HCT116 (cell line): ENCODE measurements at regions not wholly inside any gene's neighbourhood (a gene's known extent, or its start where the extent isn't known, plus 50 kb on each side); places are given as distances from the start of the nearest gene placed in this dataset.

ENCODE experiments used
- ATAC-seq: fragments of 200-7000 bp; cut with Tn5 transposase; 2 replicates; pipeline ENCODE4 v1.9.1; 2020; ENCODE audit warnings: mild to moderate bottlenecking, moderate library complexity
- BruUV-seq: library from RNA; stranded (reverse); fragments of 400-500 nt; replicated peaks from 2 replicates; lab custom pipeline; 2021; lab: Mats Ljungman, UMichigan
- CTCF ChIA-PET: fragments of 300-600 bp; sonication (Branson Sonifier 250); formaldehyde crosslinking; loops from one replicate; lab custom pipeline; 2021; ENCODE audit warnings: antibody characterized with exemption; lab: Charles Lee
- POLR2A ChIA-PET: fragments of 300-600, 350-600 bp; sonication (Branson Sonifier 250); formaldehyde crosslinking; loops from one replicate; lab custom pipeline; 2021; ENCODE audit warnings: antibody characterized with exemption; lab: Charles Lee
- RAD21 ChIA-PET, 2 experiments: fragments of 300-600 bp; sonication (Branson Sonifier 250); formaldehyde crosslinking; loops; one replicate each; lab custom pipeline; 2023; ENCODE audit warnings: low total read pairs in 2 of 2; ENCODE audit not compliant: uncharacterized antibody in 2 of 2, unreplicated experiment in 2 of 2, low non-redundant PET in 1 of 2; lab: Charles Lee
- DNase-seq: peaks from one replicate; pipeline ENCODE4 v3.0.0-alpha.2; 2010; ENCODE audit warnings: low read depth, low spot score
- H2AFZ ChIP-seq: fragments of 200-600 bp; shearing (Covaris generic), sonication (generic); 2 replicates; pipeline ENCODE4 v1.6.1; 2017; ENCODE audit warnings: low read depth, mixed run types, mixed read lengths, antibody characterized with exemption, low read length; ENCODE audit not compliant: poor library complexity, severe bottlenecking
- H3K27ac ChIP-seq: 2 replicates; pipeline ENCODE4 v1.5.1; 2012; ENCODE audit warnings: low read depth, low read length
- H3K27me3 ChIP-seq: fragments of 200-600 bp; sonication (generic); 2 replicates; pipeline ENCODE4 v1.6.1; 2016; ENCODE audit warnings: mixed run types, low read length, mixed read lengths; ENCODE audit not compliant: insufficient read depth
- H3K36me3 ChIP-seq, 2 experiments: fragments of 200-500 bp in 1 of 2; fragments of 200-600 bp in 1 of 2; sonication (Bioruptor generic) in 1 of 2; sonication (generic) in 1 of 2; 2 replicates each; pipeline versions ENCODE4 v1.5.1 to v1.6.1; 2014 to 2016; ENCODE audit warnings: low read length in 2 of 2, inconsistent platforms in 1 of 2, mixed read lengths in 1 of 2, mixed run types in 1 of 2; ENCODE audit not compliant: insufficient read depth in 2 of 2, control insufficient read depth in 1 of 2
- H3K4me1 ChIP-seq, 2 experiments: fragments of 200-600 bp in 1 of 2; sonication (generic) in 1 of 2; 2 replicates each; pipeline versions ENCODE4 v1.5.1 to v1.6.1; 2012 to 2017; ENCODE audit warnings: low read length in 2 of 2, inconsistent platforms in 1 of 2, mild to moderate bottlenecking in 1 of 2, mixed read lengths in 1 of 2, mixed run types in 1 of 2, moderate library complexity in 1 of 2; ENCODE audit not compliant: insufficient read depth in 2 of 2, control insufficient read depth in 1 of 2
- H3K4me2 ChIP-seq: fragments of 200-600 bp; sonication (generic); 2 replicates; pipeline ENCODE4 v1.6.1; 2017; ENCODE audit warnings: mixed run types, low read length, mixed read lengths
- H3K4me3 ChIP-seq, 2 experiments: fragments of 200-600 bp in 1 of 2; sonication (generic) in 1 of 2; replicated peaks in 1 of 2; 2 replicates each; pipeline ENCODE4 v1.5.1; 2011 to 2016; ENCODE audit warnings: low read length in 2 of 2, control low read depth in 1 of 2, low read depth in 1 of 2, mild to moderate bottlenecking in 1 of 2, mixed read lengths in 1 of 2, mixed run types in 1 of 2
- H3K79me2 ChIP-seq: fragments of 200-600 bp; sonication (generic); 2 replicates; pipeline ENCODE4 v1.6.1; 2017; ENCODE audit warnings: mild to moderate bottlenecking, mixed run types, low read length, moderate library complexity, mixed read lengths; ENCODE audit not compliant: insufficient read depth
- H3K9ac ChIP-seq: fragments of 200-600 bp; sonication (generic); 2 replicates; pipeline ENCODE4 v1.6.1; 2016; ENCODE audit warnings: low read length, mixed read lengths
- H3K9me2 ChIP-seq: fragments of 200-600 bp; sonication (generic), shearing (Covaris generic); 2 replicates; pipeline ENCODE4 v1.6.1; 2017; ENCODE audit warnings: mixed run types, mild to moderate bottlenecking, moderate library complexity; ENCODE audit not compliant: insufficient read depth
- H3K9me3 ChIP-seq, 2 experiments: fragments of 200-500 bp in 1 of 2; fragments of 200-600 bp in 1 of 2; sonication (Bioruptor generic) in 1 of 2; sonication (generic) in 1 of 2; 2 replicates each; pipeline ENCODE4 v1.6.1; 2014 to 2017; ENCODE audit warnings: low read length in 2 of 2, mixed read lengths in 2 of 2, inconsistent platforms in 1 of 2, low read depth in 1 of 2, mild to moderate bottlenecking in 1 of 2, mixed run types in 1 of 2, moderate library complexity in 1 of 2; ENCODE audit not compliant: control insufficient read depth in 1 of 2, insufficient read depth in 1 of 2
- H4K20me1 ChIP-seq: fragments of 200-600 bp; sonication (generic), shearing (Covaris generic); 2 replicates; pipeline ENCODE4 v1.6.1; 2017; ENCODE audit warnings: mixed run types, mild to moderate bottlenecking, moderate library complexity; ENCODE audit not compliant: insufficient read depth
- CEBPB ChIP-seq: IDR thresholded peaks from 2 replicates; pipeline ENCODE4 v1.6.1; 2012; ENCODE audit warnings: low read depth
- EGR1 ChIP-seq: IDR thresholded peaks from 2 replicates; pipeline ENCODE4 v1.6.1; 2012; ENCODE audit warnings: low read depth
- ELF1 ChIP-seq: IDR thresholded peaks from 2 replicates; pipeline ENCODE4 v1.6.1; 2012; ENCODE audit warnings: low read depth, borderline replicate concordance
- EZH2phosphoT487 ChIP-seq: fragments of 200-600 bp; IDR thresholded peaks from 2 replicates; pipeline ENCODE4 v1.6.1; 2018; ENCODE audit warnings: antibody characterized with exemption, borderline replicate concordance
- FOSL1 ChIP-seq: IDR thresholded peaks from 2 replicates; pipeline ENCODE4 v1.6.1; 2012; ENCODE audit warnings: low read depth
- POLR2A ChIP-seq: IDR thresholded peaks from 2 replicates; pipeline ENCODE4 v1.7.0; 2011; ENCODE audit warnings: borderline replicate concordance; ENCODE audit not compliant: insufficient read depth, insufficient read length; ENCODE audit errors: extremely low read depth
- RAD21 ChIP-seq: IDR thresholded peaks from 2 replicates; pipeline ENCODE4 v1.6.1; 2012; ENCODE audit warnings: low read depth, mild to moderate bottlenecking
- SIN3A ChIP-seq: IDR thresholded peaks from 2 replicates; pipeline ENCODE4 v1.6.1; 2012; ENCODE audit warnings: low read depth
- SP1 ChIP-seq: IDR thresholded peaks from 2 replicates; pipeline ENCODE4 v1.6.1; 2012; ENCODE audit warnings: low read depth
- intact Hi-C: fragments of 100-400 bp; cut with micrococcal nuclease; formaldehyde crosslinking; loops from 2 replicates; pipeline ENCODE4 v1.10.0; 2022
- TF ChIP-seq, protein P1 (sequence below): IDR thresholded peaks from 2 replicates; pipeline ENCODE4 v1.6.1; 2011; ENCODE audit warnings: mild to moderate bottlenecking, low read length, moderate library complexity; ENCODE audit not compliant: insufficient replicate concordance; ENCODE audit errors: extremely low read depth
- TF ChIP-seq, protein P2 (sequence below), 3 experiments: fragments of 200-600 bp in 1 of 3; sonication (generic) in 1 of 3; IDR thresholded peaks in 2 of 3; conservative IDR thresholded peaks in 1 of 3; 2 replicates each; pipeline ENCODE4 v1.5.1; 2012 to 2017; ENCODE audit warnings: low read depth in 2 of 3, low read length in 2 of 3, antibody characterized with exemption in 1 of 3, borderline replicate concordance in 1 of 3, control low read depth in 1 of 3, mild to moderate bottlenecking in 1 of 3, mixed read lengths in 1 of 3, mixed run types in 1 of 3, moderate library complexity in 1 of 3; ENCODE audit not compliant: insufficient read depth in 1 of 3
- TF ChIP-seq, protein P3 (sequence below): IDR thresholded peaks from 2 replicates; pipeline ENCODE4 v1.6.1; 2012

DNA sequence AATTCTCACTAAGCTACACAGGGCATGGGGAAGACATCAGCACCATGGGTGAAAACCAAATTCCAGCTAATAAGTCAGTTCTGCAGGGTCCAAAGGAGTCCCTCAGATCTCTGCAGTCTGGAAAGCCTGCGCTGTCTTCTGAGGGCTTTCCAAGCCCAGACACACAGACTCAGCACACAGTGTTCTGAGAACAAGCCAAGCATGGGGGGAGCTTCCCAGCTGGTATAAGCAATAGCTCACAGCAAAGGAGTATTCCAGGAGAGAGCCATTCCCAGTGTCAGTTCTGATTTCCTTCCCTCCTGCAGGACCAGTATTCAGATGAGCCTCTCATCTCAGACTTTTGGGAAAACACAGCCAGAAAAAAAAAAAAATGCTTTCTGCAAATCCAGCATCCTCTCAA, 370.8 kb downstream of the TNS1 start:
- ChIA-PET CTCF (interaction anchor here (1.3 kb wide), 1 partner anchor 19 kb away, joined by 5 read pairs; no protein-coding TSS in a partner anchor), POLR2A (no interaction called here), RAD21 (no interaction called here)
- Histone ChIP-seq H3K27me3 (peaks cover 56% of the 10 kb centered on the region), H3K9me2 (no peaks in the 10 kb centered on the region), H3K4me1 (no peaks in the 10 kb centered on the region), H3K9ac (no peak overlapping the region), H3K27ac (no peak overlapping the region), H3K79me2 (no peaks in the 10 kb centered on the region), H3K36me3 (no peaks in the 10 kb centered on the region), H3K4me2 (no peak overlapping the region), H3K9me3 (no peaks in the 10 kb centered on the region), H3K4me3 (no peak overlapping the region), H4K20me1 (no peaks in the 10 kb centered on the region), H2AFZ (no peak overlapping the region)
- no peak for DNase-seq
- intact Hi-C loops: no loop called here
- no TSS peak for BruUV-seq
- no peak for TF ChIP-seq EZH2phosphoT487
- TF ChIP-seq SP1: no peak
- TF ChIP-seq, protein P1, sequence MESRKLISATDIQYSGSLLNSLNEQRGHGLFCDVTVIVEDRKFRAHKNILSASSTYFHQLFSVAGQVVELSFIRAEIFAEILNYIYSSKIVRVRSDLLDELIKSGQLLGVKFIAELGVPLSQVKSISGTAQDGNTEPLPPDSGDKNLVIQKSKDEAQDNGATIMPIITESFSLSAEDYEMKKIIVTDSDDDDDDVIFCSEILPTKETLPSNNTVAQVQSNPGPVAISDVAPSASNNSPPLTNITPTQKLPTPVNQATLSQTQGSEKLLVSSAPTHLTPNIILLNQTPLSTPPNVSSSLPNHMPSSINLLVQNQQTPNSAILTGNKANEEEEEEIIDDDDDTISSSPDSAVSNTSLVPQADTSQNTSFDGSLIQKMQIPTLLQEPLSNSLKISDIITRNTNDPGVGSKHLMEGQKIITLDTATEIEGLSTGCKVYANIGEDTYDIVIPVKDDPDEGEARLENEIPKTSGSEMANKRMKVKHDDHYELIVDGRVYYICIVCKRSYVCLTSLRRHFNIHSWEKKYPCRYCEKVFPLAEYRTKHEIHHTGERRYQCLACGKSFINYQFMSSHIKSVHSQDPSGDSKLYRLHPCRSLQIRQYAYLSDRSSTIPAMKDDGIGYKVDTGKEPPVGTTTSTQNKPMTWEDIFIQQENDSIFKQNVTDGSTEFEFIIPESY: no peak
- TF ChIP-seq, protein P2, sequence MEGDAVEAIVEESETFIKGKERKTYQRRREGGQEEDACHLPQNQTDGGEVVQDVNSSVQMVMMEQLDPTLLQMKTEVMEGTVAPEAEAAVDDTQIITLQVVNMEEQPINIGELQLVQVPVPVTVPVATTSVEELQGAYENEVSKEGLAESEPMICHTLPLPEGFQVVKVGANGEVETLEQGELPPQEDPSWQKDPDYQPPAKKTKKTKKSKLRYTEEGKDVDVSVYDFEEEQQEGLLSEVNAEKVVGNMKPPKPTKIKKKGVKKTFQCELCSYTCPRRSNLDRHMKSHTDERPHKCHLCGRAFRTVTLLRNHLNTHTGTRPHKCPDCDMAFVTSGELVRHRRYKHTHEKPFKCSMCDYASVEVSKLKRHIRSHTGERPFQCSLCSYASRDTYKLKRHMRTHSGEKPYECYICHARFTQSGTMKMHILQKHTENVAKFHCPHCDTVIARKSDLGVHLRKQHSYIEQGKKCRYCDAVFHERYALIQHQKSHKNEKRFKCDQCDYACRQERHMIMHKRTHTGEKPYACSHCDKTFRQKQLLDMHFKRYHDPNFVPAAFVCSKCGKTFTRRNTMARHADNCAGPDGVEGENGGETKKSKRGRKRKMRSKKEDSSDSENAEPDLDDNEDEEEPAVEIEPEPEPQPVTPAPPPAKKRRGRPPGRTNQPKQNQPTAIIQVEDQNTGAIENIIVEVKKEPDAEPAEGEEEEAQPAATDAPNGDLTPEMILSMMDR (IDR thresholded peaks at IDR 0.05 in 2 of 3, conservative IDR thresholded peaks at IDR 0.05 in 1 of 3; ENCODE audit: borderline replicate concordance in 1 of 3, insufficient read depth in 1 of 3, low read depth in 2 of 3, low read length in 2 of 3): no peak
- no peak for TF ChIP-seq EGR1
- TF ChIP-seq CEBPB: no peak
- TF ChIP-seq RAD21: no peak
- no peak for TF ChIP-seq SIN3A
- no peak for TF ChIP-seq FOSL1
- TF ChIP-seq, protein P3, sequence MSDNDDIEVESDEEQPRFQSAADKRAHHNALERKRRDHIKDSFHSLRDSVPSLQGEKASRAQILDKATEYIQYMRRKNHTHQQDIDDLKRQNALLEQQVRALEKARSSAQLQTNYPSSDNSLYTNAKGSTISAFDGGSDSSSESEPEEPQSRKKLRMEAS: no peak
- no peak for TF ChIP-seq POLR2A
- TF ChIP-seq ELF1: no peak
- no peak for ATAC-seq
